HFFc6 (cell line): ENCODE measurements at regions not wholly inside any gene's neighbourhood (a gene's known extent, or its start where the extent isn't known, plus 50 kb on each side); places are given as distances from the start of the nearest gene placed in this dataset.

Source experiments
- DNase-seq: peaks from one replicate; pipeline ENCODE4 v3.0.0-alpha.2; 2018
- H3K27ac Mint-ChIP-seq: 2 replicates; pipeline ENCODE4 v1.8.0; 2020; ENCODE audit warnings: mild to moderate bottlenecking, mixed read lengths
- H3K27me3 Mint-ChIP-seq: 2 replicates; pipeline ENCODE4 v1.8.0; 2021; ENCODE audit warnings: mild to moderate bottlenecking, moderate library complexity, mixed read lengths; ENCODE audit not compliant: insufficient read depth
- H3K36me3 Mint-ChIP-seq: 2 replicates; pipeline ENCODE4 v1.8.0; 2021; ENCODE audit warnings: low read depth, mixed read lengths
- H3K4me1 Mint-ChIP-seq: 2 replicates; pipeline ENCODE4 v1.8.0; 2020; ENCODE audit warnings: low read depth, mixed read lengths
- H3K4me3 Mint-ChIP-seq: 2 replicates; pipeline ENCODE4 v1.8.0; 2020; ENCODE audit warnings: mild to moderate bottlenecking, moderate library complexity, mixed read lengths
- H3K9me3 Mint-ChIP-seq: 2 replicates; pipeline ENCODE4 v1.8.0; 2020; ENCODE audit warnings: mild to moderate bottlenecking, mixed read lengths
- CTCF ChIP-seq: fragments of 200-600 bp; sonication (generic); IDR thresholded peaks from 2 replicates; pipeline ENCODE4 v1.5.0; 2021; ENCODE audit warnings: antibody characterized with exemption, mild to moderate bottlenecking

GRCh38 chr14:26794731-26795130 is 196.9 kb upstream of the NOVA1 start:
- Mint-ChIP-seq H3K4me1 (no peaks in the 10 kb centered on the region), H3K36me3 (peaks cover 5% of the 10 kb centered on the region; the same call in 1 of the 2 replicates), H3K27me3 (no peaks in the 10 kb centered on the region; the same call in 1 of the 2 replicates), H3K9me3 (peaks cover 57% of the 10 kb centered on the region), H3K4me3 (no peak overlapping the region), H3K27ac (no peak overlapping the region)
- DNase-seq, result no peak
- TF ChIP-seq CTCF, result no peak

- H3K27ac Mint-ChIP-seq, result no peak overlapping the region
- DNase-seq, result no peak
- TF ChIP-seq CTCF, result no peak
- H3K27me3 Mint-ChIP-seq, result no peaks in the 10 kb centered on the region; the same call in 1 of the 2 replicates
- no peaks in the 10 kb centered on the region for H3K4me1 Mint-ChIP-seq
- no peak overlapping the region for H3K4me3 Mint-ChIP-seq
- H3K9me3 Mint-ChIP-seq, result peaks cover 46% of the 10 kb centered on the region
- no peaks in the 10 kb centered on the region for H3K36me3 Mint-ChIP-seq
These were observed 210.6 kb upstream of the NOVA1 start for GRCh38 chr14:26808407-26808806.

- H3K4me3 Mint-ChIP-seq, result no peak overlapping the region
- peaks cover 52% of the 10 kb centered on the region for H3K9me3 Mint-ChIP-seq
- H3K27ac Mint-ChIP-seq, result no peak overlapping the region
- H3K4me1 Mint-ChIP-seq, result no peaks in the 10 kb centered on the region
- TF ChIP-seq CTCF, result no peak
- no peak for DNase-seq
- H3K27me3 Mint-ChIP-seq, result no peaks in the 10 kb centered on the region; the same call in 1 of the 2 replicates
- no peaks in the 10 kb centered on the region for H3K36me3 Mint-ChIP-seq
These were observed 212.8 kb upstream of the NOVA1 start for GRCh38 chr14:26810631-26811030.

GRCh38 chr14:26811756-26812305 is 214.0 kb upstream of the NOVA1 start:
- Mint-ChIP-seq H3K9me3 (peaks cover 49% of the 10 kb centered on the region), H3K27ac (no peak overlapping the region), H3K4me1 (no peaks in the 10 kb centered on the region), H3K36me3 (no peaks in the 10 kb centered on the region), H3K4me3 (no peak overlapping the region), H3K27me3 (no peaks in the 10 kb centered on the region; the same call in 1 of the 2 replicates)
- no peak for DNase-seq
- no peak for TF ChIP-seq CTCF

- no peak overlapping the region for H3K4me3 Mint-ChIP-seq
- no peak for TF ChIP-seq CTCF
- no peaks in the 10 kb centered on the region for H3K4me1 Mint-ChIP-seq
- no peak overlapping the region for H3K27ac Mint-ChIP-seq
- H3K9me3 Mint-ChIP-seq, result peaks cover 48% of the 10 kb centered on the region
- H3K27me3 Mint-ChIP-seq, result no peaks in the 10 kb centered on the region; the same call in 1 of the 2 replicates
- H3K36me3 Mint-ChIP-seq, result no peaks in the 10 kb centered on the region
- no peak for DNase-seq
These were observed 222.3 kb upstream of the NOVA1 start for GRCh38 chr14:26820138-26820537.
